Stimulated activated CD8-positive, alpha-beta memory T cell treated with anti-CD3 and anti-CD28 coated beads, Interleukin-7, amount 100 ng/mL, for 24 hours (primary cell): ENCODE measurements at regions not wholly inside any gene's neighbourhood (a gene's known extent, or its start where the extent isn't known, plus 50 kb on each side); places are given as distances from the start of the nearest gene placed in this dataset.

Source experiments
- DNase-seq: peaks from one replicate; pipeline ENCODE4 v3.0.0-alpha.2; 2020; ENCODE audit warnings: low read depth

DNA sequence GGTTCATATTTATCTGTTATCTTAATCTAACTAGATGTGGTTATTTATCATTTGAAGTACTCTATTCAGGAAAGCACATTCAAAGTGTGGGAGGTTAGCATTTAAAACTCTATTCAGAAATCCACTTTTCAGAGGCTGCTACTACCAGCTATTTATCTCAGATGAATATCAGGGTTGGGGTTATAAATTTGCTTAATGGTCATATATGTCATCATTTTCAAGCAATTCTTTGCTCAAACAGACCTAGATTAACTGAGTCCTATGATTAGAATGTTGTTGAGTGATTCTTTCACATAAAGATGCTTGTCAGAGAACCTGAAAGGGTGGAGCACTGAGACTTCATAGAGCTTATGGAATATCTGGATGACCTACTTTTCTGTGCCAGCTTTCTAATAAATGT lies 436.9 kb upstream of the TGFBR2 start:
- DNase-seq: no peak

- no peak for DNase-seq
Observed at GRCh38 chr3:30170681-30171438, 435.5 kb upstream of the TGFBR2 start.

- no peak for DNase-seq
Observed at GRCh38 chr3:30174357-30174756, 432.0 kb upstream of the TGFBR2 start.

DNA sequence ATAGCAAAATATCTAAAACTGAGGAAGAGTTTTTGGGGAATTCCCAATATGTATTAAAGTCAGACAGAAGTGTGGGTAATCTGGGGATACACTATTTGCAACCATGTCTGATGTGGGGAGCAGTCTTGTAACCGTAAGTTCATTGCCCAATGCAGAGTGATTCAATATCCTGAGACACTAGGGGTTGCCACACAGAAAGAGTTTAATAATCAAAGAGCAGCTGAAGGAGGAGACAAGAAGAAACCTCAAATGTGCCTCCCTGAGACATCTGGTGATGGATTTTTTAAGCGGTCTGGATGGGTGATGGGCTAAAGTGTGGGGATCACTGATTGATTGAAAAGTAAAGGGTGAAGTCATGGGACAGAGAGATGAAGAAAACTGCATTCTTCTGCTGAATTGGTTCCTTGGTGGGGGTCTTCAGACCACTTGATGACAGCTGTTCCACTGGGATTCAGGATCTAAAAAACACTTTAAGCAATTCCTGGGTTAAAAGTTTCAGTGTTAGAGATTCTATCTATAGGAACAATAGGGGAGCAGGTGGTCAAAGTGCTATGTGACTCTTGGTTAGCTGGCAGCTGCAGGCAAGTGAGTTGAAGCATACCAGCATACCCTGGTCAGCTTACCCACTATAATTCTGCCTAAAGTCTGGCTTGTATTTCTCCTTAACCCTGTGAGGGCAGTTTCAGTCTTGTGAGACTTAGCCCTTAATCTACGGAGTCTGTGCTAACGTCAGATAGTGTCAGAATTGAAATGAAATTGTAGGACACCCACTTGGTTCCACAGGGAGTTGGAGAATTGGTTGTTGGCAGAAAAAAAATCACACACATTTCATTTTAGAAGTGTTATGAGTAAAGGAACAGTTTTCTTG lies 425.9 kb upstream of the TGFBR2 start:
- no peak for DNase-seq

DNA sequence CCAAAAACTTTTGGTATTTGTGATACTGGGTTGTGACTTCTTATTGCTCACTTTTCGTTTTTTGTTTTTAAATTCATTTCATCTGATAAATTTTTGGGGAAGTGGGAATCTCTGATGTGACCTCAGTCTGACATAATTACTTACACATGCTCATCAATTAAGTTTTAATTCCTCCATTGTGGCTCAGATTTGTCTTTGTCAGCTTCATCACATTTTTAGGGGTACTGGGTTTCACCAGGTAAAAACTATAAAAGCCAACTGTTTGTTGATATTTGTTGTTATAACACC lies 425.3 kb upstream of the TGFBR2 start:
- no peak for DNase-seq

- DNase-seq: no peak
Observed at GRCh38 chr3:30181581-30181980, 424.8 kb upstream of the TGFBR2 start.

GRCh38 chr3:30183421-30183820 lies 423.0 kb upstream of the TGFBR2 start:
- DNase-seq: no peak

- DNase-seq: no peak
Observed at GRCh38 chr3:30184091-30184810, 422.1 kb upstream of the TGFBR2 start.

- no peak for DNase-seq
Observed at GRCh38 chr3:30185872-30186271, 420.5 kb upstream of the TGFBR2 start.

DNA sequence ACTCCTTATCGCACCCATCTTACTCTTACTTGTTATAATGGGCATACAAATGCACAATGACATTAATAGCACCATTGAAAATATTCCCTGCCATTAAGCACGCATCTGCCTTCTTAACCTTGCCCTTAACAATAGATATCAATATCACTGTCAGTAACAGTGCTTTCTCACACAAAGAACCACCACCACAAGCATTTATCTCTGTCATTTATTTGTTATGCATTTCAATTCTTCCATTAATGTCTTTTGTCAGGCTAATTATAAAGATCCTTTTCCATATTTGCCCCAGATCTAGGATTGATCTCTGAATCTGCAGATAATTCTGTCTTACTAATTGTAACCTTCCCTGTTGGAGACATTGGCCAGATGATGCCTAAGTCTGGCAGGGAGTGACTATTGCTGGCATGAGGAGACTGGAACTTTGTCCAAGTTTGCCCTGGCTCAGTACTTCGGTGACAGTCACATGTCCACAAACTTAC lies 419.6 kb upstream of the TGFBR2 start:
- DNase-seq: no peak

DNA sequence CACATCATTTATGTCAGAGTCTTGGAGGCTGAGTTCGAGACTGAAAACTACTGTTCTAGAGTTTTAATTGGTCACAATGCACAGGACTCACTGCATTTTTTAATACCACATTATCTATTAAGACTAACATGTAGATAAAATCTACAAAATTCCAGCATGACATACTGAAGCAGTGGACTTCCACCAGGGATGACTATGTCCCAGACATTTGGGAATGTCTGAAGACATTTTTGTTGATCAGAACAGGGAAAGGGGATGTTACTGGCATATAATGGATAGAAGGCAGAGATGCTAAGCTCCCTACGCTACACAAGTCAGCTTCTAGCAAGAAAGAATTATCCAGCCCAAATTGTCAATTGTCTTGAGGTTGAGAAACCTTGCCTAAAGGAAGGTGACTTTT lies 419.0 kb upstream of the TGFBR2 start:
- no peak for DNase-seq

GRCh38 chr3:30188713-30189112 lies 417.7 kb upstream of the TGFBR2 start:
- no peak for DNase-seq

DNA sequence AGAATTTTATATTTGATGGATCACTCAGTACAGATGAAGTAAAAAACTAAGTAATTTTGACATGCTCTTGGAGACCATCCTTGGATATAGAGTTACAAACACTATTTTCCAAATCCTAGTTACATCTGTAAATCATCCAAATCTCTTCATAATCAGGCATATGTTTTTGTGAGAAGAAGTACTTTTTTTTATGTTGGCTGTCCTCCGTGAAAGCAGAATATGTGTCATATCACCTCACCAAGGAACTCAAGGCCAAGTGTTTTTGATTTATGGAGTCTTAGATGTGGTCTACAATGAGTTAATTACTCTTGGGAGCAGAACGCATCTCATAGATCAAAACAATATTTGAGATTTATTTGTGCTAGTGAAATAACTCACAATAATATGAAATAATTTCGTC lies 416.5 kb upstream of the TGFBR2 start:
- DNase-seq: no peak

- DNase-seq: no peak
Observed at GRCh38 chr3:30193625-30194044, 412.8 kb upstream of the TGFBR2 start.

- DNase-seq: no peak
Observed at GRCh38 chr3:30195352-30195751, 411.0 kb upstream of the TGFBR2 start.

DNA sequence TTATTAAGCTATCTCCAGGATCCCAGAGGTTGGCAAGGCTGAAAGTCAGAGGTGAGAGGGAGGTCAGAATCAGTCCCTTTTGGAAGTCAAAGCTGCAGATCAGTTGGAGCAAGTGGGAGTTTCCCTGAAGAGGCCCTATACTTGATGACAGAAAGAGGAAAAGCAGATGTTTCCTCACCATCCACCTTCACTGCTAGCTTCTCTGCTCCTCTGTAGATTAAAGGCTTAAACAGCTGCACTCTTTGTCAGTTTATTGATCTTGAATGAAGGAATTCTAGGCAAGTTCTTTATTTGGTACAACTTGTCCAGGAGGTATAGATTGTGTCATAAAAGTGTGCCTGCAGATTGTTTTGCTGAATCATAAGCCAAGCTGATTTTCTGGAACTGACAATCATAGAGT lies 408.2 kb upstream of the TGFBR2 start:
- no peak for DNase-seq

- peak; percentile 45 for DNase-seq
Observed at GRCh38 chr3:30199096-30199759, 407.2 kb upstream of the TGFBR2 start.

GRCh38 chr3:30199855-30200254 lies 406.5 kb upstream of the TGFBR2 start:
- no peak for DNase-seq

DNA sequence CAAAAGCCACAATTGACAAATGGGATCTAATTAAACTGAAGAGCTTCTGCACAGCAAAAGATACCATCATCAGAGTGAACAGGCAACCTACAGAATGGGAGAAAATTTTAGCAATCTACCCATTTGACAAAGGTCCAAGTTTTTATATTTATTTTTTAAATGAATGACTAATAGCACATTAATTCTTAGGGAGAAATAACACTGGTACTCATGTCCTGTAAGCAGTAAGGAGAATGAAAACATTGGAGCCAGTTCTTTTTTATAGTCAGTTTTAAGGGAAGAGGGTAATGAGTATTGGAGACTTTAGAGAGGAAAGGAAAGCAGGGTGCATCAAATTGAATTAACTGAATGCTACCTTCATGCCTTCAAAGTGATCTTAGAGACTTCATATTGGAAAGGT lies 404.7 kb upstream of the TGFBR2 start:
- no peak for DNase-seq

- no peak for DNase-seq
Observed at GRCh38 chr3:30203301-30203700, 403.1 kb upstream of the TGFBR2 start.

DNA sequence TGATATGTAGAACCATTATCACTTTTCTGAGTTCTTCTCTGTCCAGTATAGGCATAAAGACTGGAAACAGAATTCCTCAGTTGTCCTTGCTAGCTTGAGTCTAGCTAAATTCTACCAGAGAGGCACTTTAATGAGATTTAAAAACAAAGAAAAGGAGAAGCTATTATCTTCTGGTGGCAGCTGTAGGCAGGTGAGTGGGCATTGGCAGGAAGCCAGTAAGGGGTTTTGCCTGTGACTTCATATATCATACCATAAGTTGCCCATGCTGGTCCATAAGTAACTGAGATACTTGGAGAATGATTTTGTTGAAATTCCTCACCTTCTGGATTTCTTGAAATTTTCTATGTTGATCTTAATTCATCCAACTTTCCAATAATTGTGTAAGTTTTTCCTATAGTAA lies 402.3 kb upstream of the TGFBR2 start:
- no peak for DNase-seq

DNA sequence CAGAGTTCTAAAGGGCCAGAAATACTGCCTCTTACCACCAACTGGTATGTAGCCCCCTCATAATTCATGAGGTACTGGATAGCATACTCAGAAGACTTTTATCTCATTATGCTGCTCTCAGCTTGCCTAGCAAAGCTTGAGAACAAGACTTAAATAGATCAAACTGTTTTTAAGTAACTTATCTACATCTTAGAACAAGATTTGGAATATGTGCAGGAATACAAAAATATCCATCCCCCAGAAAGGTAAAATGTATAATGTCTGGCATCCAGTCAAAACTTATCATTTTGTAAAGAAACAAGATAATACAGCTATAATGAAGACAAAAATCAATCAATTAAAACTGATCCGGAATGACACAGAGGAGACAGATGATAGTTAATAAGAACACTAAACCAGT lies 400.4 kb upstream of the TGFBR2 start:
- DNase-seq: no peak
